ENCODE measurements at regions not wholly inside any gene's neighbourhood (a gene's known extent, or its start where the extent isn't known, plus 50 kb on each side); places are given as distances from the start of the nearest gene placed in this dataset.

DNA sequence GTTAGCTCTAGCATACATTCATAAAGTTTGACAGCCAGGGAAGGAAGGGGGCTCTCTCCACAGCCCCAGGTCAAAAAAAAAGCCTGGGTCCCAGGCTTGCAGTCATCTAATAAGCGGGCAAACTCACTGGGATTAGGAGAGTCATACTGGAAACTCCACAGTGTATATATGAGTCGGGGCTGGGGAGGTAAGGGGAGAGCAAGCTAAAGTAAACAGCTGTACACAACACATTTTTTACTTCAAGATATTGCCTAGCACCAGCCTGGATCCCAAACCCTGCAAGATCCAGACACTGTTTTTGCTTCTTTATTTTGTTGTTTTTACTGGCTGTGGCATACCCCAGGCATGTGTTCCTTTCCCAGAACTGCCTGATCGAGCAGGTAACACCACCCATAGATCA, 291.3 kb upstream of the TANK start:
- TF ChIP-seq, protein P1, sequence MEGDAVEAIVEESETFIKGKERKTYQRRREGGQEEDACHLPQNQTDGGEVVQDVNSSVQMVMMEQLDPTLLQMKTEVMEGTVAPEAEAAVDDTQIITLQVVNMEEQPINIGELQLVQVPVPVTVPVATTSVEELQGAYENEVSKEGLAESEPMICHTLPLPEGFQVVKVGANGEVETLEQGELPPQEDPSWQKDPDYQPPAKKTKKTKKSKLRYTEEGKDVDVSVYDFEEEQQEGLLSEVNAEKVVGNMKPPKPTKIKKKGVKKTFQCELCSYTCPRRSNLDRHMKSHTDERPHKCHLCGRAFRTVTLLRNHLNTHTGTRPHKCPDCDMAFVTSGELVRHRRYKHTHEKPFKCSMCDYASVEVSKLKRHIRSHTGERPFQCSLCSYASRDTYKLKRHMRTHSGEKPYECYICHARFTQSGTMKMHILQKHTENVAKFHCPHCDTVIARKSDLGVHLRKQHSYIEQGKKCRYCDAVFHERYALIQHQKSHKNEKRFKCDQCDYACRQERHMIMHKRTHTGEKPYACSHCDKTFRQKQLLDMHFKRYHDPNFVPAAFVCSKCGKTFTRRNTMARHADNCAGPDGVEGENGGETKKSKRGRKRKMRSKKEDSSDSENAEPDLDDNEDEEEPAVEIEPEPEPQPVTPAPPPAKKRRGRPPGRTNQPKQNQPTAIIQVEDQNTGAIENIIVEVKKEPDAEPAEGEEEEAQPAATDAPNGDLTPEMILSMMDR (IDR thresholded peaks at IDR 0.05) = no peak
- TF ChIP-seq TCF7L2 (IDR thresholded peaks at IDR 0.05; ENCODE audit: low read depth, low read length) = no peak
- TF ChIP-seq SIN3A (IDR thresholded peaks at IDR 0.05; ENCODE audit: borderline replicate concordance, insufficient read depth, low read depth, low read length) = no peak
- TF ChIP-seq POLR2AphosphoS5 (IDR thresholded peaks at IDR 0.05; ENCODE audit: low read depth, low read length) = no peak
- TF ChIP-seq, protein P2, sequence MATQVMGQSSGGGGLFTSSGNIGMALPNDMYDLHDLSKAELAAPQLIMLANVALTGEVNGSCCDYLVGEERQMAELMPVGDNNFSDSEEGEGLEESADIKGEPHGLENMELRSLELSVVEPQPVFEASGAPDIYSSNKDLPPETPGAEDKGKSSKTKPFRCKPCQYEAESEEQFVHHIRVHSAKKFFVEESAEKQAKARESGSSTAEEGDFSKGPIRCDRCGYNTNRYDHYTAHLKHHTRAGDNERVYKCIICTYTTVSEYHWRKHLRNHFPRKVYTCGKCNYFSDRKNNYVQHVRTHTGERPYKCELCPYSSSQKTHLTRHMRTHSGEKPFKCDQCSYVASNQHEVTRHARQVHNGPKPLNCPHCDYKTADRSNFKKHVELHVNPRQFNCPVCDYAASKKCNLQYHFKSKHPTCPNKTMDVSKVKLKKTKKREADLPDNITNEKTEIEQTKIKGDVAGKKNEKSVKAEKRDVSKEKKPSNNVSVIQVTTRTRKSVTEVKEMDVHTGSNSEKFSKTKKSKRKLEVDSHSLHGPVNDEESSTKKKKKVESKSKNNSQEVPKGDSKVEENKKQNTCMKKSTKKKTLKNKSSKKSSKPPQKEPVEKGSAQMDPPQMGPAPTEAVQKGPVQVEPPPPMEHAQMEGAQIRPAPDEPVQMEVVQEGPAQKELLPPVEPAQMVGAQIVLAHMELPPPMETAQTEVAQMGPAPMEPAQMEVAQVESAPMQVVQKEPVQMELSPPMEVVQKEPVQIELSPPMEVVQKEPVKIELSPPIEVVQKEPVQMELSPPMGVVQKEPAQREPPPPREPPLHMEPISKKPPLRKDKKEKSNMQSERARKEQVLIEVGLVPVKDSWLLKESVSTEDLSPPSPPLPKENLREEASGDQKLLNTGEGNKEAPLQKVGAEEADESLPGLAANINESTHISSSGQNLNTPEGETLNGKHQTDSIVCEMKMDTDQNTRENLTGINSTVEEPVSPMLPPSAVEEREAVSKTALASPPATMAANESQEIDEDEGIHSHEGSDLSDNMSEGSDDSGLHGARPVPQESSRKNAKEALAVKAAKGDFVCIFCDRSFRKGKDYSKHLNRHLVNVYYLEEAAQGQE (IDR thresholded peaks at IDR 0.05; ENCODE audit: insufficient read depth in 1 of 2, low read depth in 2 of 2, low read length in 1 of 2) = no peak

Measured in Panc1 (cell line).